HG03135 (cell line): ENCODE measurements at regions not wholly inside any gene's neighbourhood (a gene's known extent, or its start where the extent isn't known, plus 50 kb on each side); places are given as distances from the start of the nearest gene placed in this dataset.
"Not testable (repeated sequence)": the region's sequence is repeated elsewhere in the genome, so short reads cannot be mapped to it uniquely, and the experiment has no call there.

Source experiments
- ATAC-seq: cut with Tn5 transposase; IDR thresholded peaks from one replicate; pipeline ENCODE4 v1.9.1; 2021; ENCODE audit warnings: mild to moderate bottlenecking, moderate library complexity; ENCODE audit not compliant: unreplicated experiment

- ATAC-seq: no peak
These were observed 427.9 kb upstream of the HNRNPA3 start for GRCh38 chr2:176784633-176785200.

GRCh38 chr2:176789751-176790150, 422.8 kb upstream of the HNRNPA3 start:
- no peak for ATAC-seq

GRCh38 chr2:176790468-176790867, 422.1 kb upstream of the HNRNPA3 start:
- ATAC-seq: no peak

GRCh38 chr2:176793792-176794191, 418.8 kb upstream of the HNRNPA3 start:
- ATAC-seq: no peak

- no peak for ATAC-seq
These were observed 418.2 kb upstream of the HNRNPA3 start for GRCh38 chr2:176794392-176794791.

GRCh38 chr2:176795823-176796222, 416.8 kb upstream of the HNRNPA3 start:
- no peak for ATAC-seq

- ATAC-seq: not testable (repeated sequence)
These were observed 415.9 kb upstream of the HNRNPA3 start for GRCh38 chr2:176796677-176797076.

GRCh38 chr2:176804392-176804791, 408.2 kb upstream of the HNRNPA3 start:
- no peak for ATAC-seq

- ATAC-seq: no peak
These were observed 407.2 kb upstream of the HNRNPA3 start for GRCh38 chr2:176805345-176805744.

GRCh38 chr2:176812246-176812775, 400.3 kb upstream of the HNRNPA3 start:
- ATAC-seq: no peak

- no peak for ATAC-seq
These were observed 399.4 kb upstream of the HNRNPA3 start for GRCh38 chr2:176813156-176813555.

GRCh38 chr2:176813621-176814049, 399.0 kb upstream of the HNRNPA3 start:
- ATAC-seq: no peak

GRCh38 chr2:176814274-176814673, 398.3 kb upstream of the HNRNPA3 start:
- ATAC-seq: no peak

- ATAC-seq: no peak
These were observed 397.7 kb upstream of the HNRNPA3 start for GRCh38 chr2:176814740-176815367.

GRCh38 chr2:176817061-176817565, 395.5 kb upstream of the HNRNPA3 start:
- no peak for ATAC-seq

- no peak for ATAC-seq
These were observed 394.5 kb upstream of the HNRNPA3 start for GRCh38 chr2:176818076-176818475.

GRCh38 chr2:176818617-176819016, 394.0 kb upstream of the HNRNPA3 start:
- no peak for ATAC-seq

GRCh38 chr2:176819306-176819705, 393.3 kb upstream of the HNRNPA3 start:
- no peak for ATAC-seq

- ATAC-seq: no peak
These were observed 392.1 kb upstream of the HNRNPA3 start for GRCh38 chr2:176820371-176820932.

GRCh38 chr2:176821350-176821749, 391.2 kb upstream of the HNRNPA3 start:
- ATAC-seq: no peak

GRCh38 chr2:176822060-176822459, 390.5 kb upstream of the HNRNPA3 start:
- ATAC-seq: no peak

- no peak for ATAC-seq
These were observed 386.2 kb upstream of the HNRNPA3 start for GRCh38 chr2:176826356-176826755.
